ENCODE measurements at regions not wholly inside any gene's neighbourhood (a gene's known extent, or its start where the extent isn't known, plus 50 kb on each side); places are given as distances from the start of the nearest gene placed in this dataset.

DNA sequence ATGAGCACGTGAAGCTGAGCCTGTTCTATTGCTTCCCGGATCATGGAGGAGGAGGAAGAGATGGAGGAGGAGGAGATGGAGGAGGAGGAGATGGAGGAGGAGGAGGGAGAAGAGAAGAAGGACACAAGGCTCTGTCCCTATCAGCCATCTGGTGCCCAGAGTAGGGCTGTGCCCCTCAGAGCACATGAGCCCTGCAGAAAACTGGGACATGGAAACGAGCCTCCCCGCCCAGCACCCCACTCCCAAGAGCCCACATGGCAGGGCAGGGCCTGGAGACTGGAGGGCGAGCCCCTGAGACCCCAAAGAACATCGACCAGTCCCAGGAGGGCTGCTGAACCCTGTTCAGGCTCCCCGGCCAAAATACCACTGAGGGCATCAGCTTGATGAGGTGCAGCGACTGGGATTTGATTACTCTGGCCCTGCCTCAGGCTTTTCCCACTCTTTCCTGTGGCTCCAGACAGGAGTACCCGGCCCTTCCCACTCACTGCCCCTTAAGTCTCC, 285.6 kb downstream of the UACA start:
- ChIA-PET CTCF (ENCODE audit: partially characterized antibody) (interaction anchor here (1.4 to 9.8 kb wide), 2 partner anchors 10 to 12 kb away, joined by 6 to 81 read pairs; no protein-coding TSS in a partner anchor), POLR2A (ENCODE audit: partially characterized antibody) (no interaction called here)
- Histone ChIP-seq H3K4ac (replicated peaks; ENCODE audit: insufficient read length, low read depth, low read length) (no peak overlapping the region), H3K4me1 (replicated peaks in 1 of 4; ENCODE audit: control insufficient read depth in 3 of 4, insufficient read depth in 4 of 4, low read length in 3 of 4) (no peaks in the 10 kb centered on the region), H2BK5ac (ENCODE audit: low read depth, low read length) (no peak overlapping the region), H3K4me2 (ENCODE audit: insufficient read depth in 1 of 2, low read depth in 2 of 2, low read length in 2 of 2) (no peak overlapping the region), H2AK5ac (ENCODE audit: low read depth, low read length) (no peak overlapping the region), H4K20me1 (replicated peaks in 1 of 2; ENCODE audit: control insufficient read depth in 1 of 2, insufficient read depth in 2 of 2, low read length in 2 of 2) (no peaks in the 10 kb centered on the region), H3K36me3 (ENCODE audit: control insufficient read depth in 2 of 4, insufficient read depth in 4 of 4, low read length in 3 of 4) (no peaks in the 10 kb centered on the region), H4K5ac (ENCODE audit: insufficient read length, low read depth, low read length) (no peak overlapping the region), H3K9me3 (ENCODE audit: insufficient read depth in 2 of 2, low read depth in 1 of 2, low read length in 1 of 2) (no peaks in the 10 kb centered on the region), H3K23ac (ENCODE audit: insufficient read length) (no peak overlapping the region), H2BK120ac (replicated peaks; ENCODE audit: low read depth, low read length) (no peak overlapping the region), H3K14ac (ENCODE audit: insufficient read length) (no peak overlapping the region), H2AFZ (ENCODE audit: low read length) (no peak overlapping the region), H3K18ac (ENCODE audit: extremely low read depth, low read length) (no peak overlapping the region), H3K23me2 (ENCODE audit: low read depth, low read length) (no peaks in the 10 kb centered on the region; the same call in 1 of the 2 replicates), H2BK12ac (ENCODE audit: low read depth, low read length) (no peak overlapping the region), H4K8ac (ENCODE audit: extremely low read depth, insufficient read depth, low read length) (no peak overlapping the region), H4K91ac (replicated peaks; ENCODE audit: insufficient read length, low read length) (no peak overlapping the region), H3K56ac (replicated peaks; ENCODE audit: insufficient read length, low read depth, low read length) (no peak overlapping the region), H3K27ac (ENCODE audit: low read depth, low read length) (no peak overlapping the region), H3K79me2 (ENCODE audit: control insufficient read depth in 1 of 2, insufficient read depth in 2 of 2, low read length in 2 of 2) (no peaks in the 10 kb centered on the region), H2BK20ac (ENCODE audit: low read length) (no peak overlapping the region), H3K4me3 (ENCODE audit: extremely low read depth in 1 of 4, insufficient read depth in 2 of 4, low read depth in 3 of 4, low read length in 4 of 4) (no peak overlapping the region), H3K9ac (replicated peaks in 1 of 4; ENCODE audit: extremely low read depth in 1 of 4, low read depth in 3 of 4, low read length in 3 of 4) (no peak overlapping the region), H2BK15ac (ENCODE audit: low read length) (no peak overlapping the region), H3K27me3 (replicated peaks in 1 of 4; ENCODE audit: control insufficient read depth in 3 of 4, extremely low read depth in 1 of 4, insufficient read depth in 3 of 4, low read length in 3 of 4) (no peaks in the 10 kb centered on the region), H3K79me1 (ENCODE audit: low read depth, low read length) (no peaks in the 10 kb centered on the region)
- DNase-seq (ENCODE audit: low read depth in 1 of 2, low spot score in 2 of 2) (no peak), FAIRE-seq (no peak)
- WGBS, 2 experiments (ENCODE audit: extremely low coverage in 1 of 2, insufficient coverage in 1 of 2, insufficient read length in 1 of 2, insufficient replicate concordance in 2 of 2, low coverage in 1 of 2, low lambda C conversion rate in 2 of 2, missing lambda C conversion rate in 1 of 2), result 88% methylated on average over 6 of the region's 9 CpGs; no CpG with 5 or more reads in 1 of the 2 experiments
- TF ChIP-seq BRCA1 (IDR thresholded peaks at IDR 0.05; ENCODE audit: low read depth, low read length) (no peak), SP1 (IDR thresholded peaks at IDR 0.05; ENCODE audit: low read depth, low read length) (no peak), EZH2 (IDR thresholded peaks at IDR 0.05; ENCODE audit: low read depth, low read length, severe bottlenecking) (no peak), PHF8 (conservative IDR thresholded peaks at IDR 0.05; ENCODE audit: low read depth, low read length) (no peak), CEBPB (IDR thresholded peaks at IDR 0.05; ENCODE audit: low read depth, low read length) (no peak), GTF2F1 (IDR thresholded peaks at IDR 0.05; ENCODE audit: borderline replicate concordance, low read depth, low read length) (no peak), CBX5 (IDR thresholded peaks at IDR 0.05; ENCODE audit: low read depth, low read length) (no peak), CREB1 (IDR thresholded peaks at IDR 0.05) (no peak), SAP30 (IDR thresholded peaks at IDR 0.05; ENCODE audit: insufficient read depth, insufficient replicate concordance, low read length) (no peak), JUND (IDR thresholded peaks at IDR 0.05; ENCODE audit: low read length) (no peak), FOSL1 (IDR thresholded peaks at IDR 0.05; ENCODE audit: insufficient read depth, low read depth, low read length) (no peak), BCL11A (IDR thresholded peaks at IDR 0.05; ENCODE audit: low read depth in 2 of 2, low read length in 2 of 2) (no peak), CBX8 (IDR thresholded peaks at IDR 0.05; ENCODE audit: borderline replicate concordance, low read depth, low read length) (no peak)

Measured in H1 (cell line).